ENCODE measurements at regions not wholly inside any gene's neighbourhood (a gene's known extent, or its start where the extent isn't known, plus 50 kb on each side); places are given as distances from the start of the nearest gene placed in this dataset.

- DNase-seq (ENCODE audit: low read depth in 2 of 2): no peak
- no peaks in the 10 kb centered on the region for H3K79me2 ChIP-seq (ENCODE audit: control insufficient read depth, insufficient read depth, low read length)
- no peaks in the 10 kb centered on the region for H3K9me3 ChIP-seq (ENCODE audit: control insufficient read depth, insufficient read depth, low read depth, low read length)
- no peak overlapping the region for H3K4me2 ChIP-seq (ENCODE audit: extremely low read depth, insufficient read depth, low read length)
- no peak overlapping the region for H2AFZ ChIP-seq (ENCODE audit: low read length)
- H3K9ac ChIP-seq (ENCODE audit: insufficient read depth, low read length): no peak overlapping the region
- peaks cover 41% of the 10 kb centered on the region for H3K4me1 ChIP-seq (ENCODE audit: control insufficient read depth, extremely low read depth, insufficient read depth, low read length)
- H3K36me3 ChIP-seq (ENCODE audit: control insufficient read depth, insufficient read depth, low read length): no peaks in the 10 kb centered on the region
- no peak overlapping the region for H3K4me3 ChIP-seq (replicated peaks in 1 of 4; ENCODE audit: control extremely low read depth in 1 of 4, insufficient read depth in 1 of 4, low read depth in 3 of 4, low read length in 4 of 4)
- TF ChIP-seq, protein P1, sequence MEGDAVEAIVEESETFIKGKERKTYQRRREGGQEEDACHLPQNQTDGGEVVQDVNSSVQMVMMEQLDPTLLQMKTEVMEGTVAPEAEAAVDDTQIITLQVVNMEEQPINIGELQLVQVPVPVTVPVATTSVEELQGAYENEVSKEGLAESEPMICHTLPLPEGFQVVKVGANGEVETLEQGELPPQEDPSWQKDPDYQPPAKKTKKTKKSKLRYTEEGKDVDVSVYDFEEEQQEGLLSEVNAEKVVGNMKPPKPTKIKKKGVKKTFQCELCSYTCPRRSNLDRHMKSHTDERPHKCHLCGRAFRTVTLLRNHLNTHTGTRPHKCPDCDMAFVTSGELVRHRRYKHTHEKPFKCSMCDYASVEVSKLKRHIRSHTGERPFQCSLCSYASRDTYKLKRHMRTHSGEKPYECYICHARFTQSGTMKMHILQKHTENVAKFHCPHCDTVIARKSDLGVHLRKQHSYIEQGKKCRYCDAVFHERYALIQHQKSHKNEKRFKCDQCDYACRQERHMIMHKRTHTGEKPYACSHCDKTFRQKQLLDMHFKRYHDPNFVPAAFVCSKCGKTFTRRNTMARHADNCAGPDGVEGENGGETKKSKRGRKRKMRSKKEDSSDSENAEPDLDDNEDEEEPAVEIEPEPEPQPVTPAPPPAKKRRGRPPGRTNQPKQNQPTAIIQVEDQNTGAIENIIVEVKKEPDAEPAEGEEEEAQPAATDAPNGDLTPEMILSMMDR (conservative IDR thresholded peaks at IDR 0.05 in 1 of 2, IDR thresholded peaks at IDR 0.05 in 1 of 2; ENCODE audit: low read depth in 1 of 2, low read length in 2 of 2): no peak
- TF ChIP-seq EZH2 (IDR thresholded peaks at IDR 0.05; ENCODE audit: low read length, missing control alignments): no peak
- H3K27me3 ChIP-seq (ENCODE audit: control insufficient read depth, insufficient read depth, low read length): no peaks in the 10 kb centered on the region
- H3K27ac ChIP-seq (ENCODE audit: insufficient read depth, low read length): no peak overlapping the region
- no peaks in the 10 kb centered on the region for H4K20me1 ChIP-seq (ENCODE audit: control insufficient read depth, extremely low read depth, insufficient read depth, low read length)
Measured at GRCh38 chr9:96138616-96139015, 163.4 kb downstream of the HSD17B3 start.

DNA sequence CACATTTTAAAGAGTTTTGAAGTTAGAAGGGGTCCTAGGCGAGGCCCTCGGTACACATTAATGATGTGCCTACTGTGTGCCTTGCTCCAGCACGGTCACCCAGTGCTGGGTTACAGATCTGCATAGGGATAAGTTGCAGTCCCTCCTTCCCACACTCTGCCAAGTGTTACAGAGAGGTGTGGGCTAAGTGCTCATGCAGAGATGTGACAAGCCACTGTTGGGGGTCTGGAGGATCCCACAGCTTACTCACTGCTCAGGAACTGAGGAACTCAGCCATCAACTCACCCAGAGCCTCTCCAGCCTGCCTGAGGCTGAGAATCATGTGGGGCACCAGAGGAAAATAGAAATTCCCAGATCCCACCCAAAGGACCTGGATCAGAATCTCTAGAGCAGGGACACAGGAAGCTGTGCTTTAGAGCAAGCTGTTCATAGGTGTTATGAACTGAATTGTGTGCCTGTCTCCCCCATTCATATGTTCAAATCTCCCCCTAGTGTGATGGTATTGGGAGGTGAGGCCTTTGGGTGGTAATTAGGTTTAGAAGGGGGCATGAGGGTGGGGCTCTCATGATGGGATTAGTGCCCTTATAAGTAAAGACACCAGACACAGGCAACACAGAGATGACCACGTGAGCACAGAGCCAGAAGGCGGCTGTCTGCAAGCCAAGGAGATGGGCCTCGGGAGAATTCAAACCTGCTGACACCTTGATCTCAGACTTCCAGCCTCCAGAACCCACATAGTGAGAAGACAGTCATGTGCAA, 164.1 kb downstream of the HSD17B3 start:
- no peak for TF ChIP-seq EZH2 (IDR thresholded peaks at IDR 0.05; ENCODE audit: low read length, missing control alignments)
- peak overlapping the region; percentile 9 to 26 (median 18) for H3K4me3 ChIP-seq (replicated peaks in 1 of 4; ENCODE audit: control extremely low read depth in 1 of 4, insufficient read depth in 1 of 4, low read depth in 3 of 4, low read length in 4 of 4)
- peak overlapping the region; percentile 18 for H3K9ac ChIP-seq (ENCODE audit: insufficient read depth, low read length)
- peak overlapping the region; percentile 60 for H3K27ac ChIP-seq (ENCODE audit: insufficient read depth, low read length)
- H4K20me1 ChIP-seq (ENCODE audit: control insufficient read depth, extremely low read depth, insufficient read depth, low read length): no peaks in the 10 kb centered on the region
- H3K36me3 ChIP-seq (ENCODE audit: control insufficient read depth, insufficient read depth, low read length): no peaks in the 10 kb centered on the region
- H3K9me3 ChIP-seq (ENCODE audit: control insufficient read depth, insufficient read depth, low read depth, low read length): no peaks in the 10 kb centered on the region
- H2AFZ ChIP-seq (ENCODE audit: low read length): peak overlapping the region; percentile 27
- peak; percentile 30 to 48 for DNase-seq (ENCODE audit: low read depth in 2 of 2)
- no peaks in the 10 kb centered on the region for H3K27me3 ChIP-seq (ENCODE audit: control insufficient read depth, insufficient read depth, low read length)
- no peaks in the 10 kb centered on the region for H3K79me2 ChIP-seq (ENCODE audit: control insufficient read depth, insufficient read depth, low read length)
- H3K4me2 ChIP-seq (ENCODE audit: extremely low read depth, insufficient read depth, low read length): peak overlapping the region; percentile 87
- H3K4me1 ChIP-seq (ENCODE audit: control insufficient read depth, extremely low read depth, insufficient read depth, low read length): peaks cover 41% of the 10 kb centered on the region

GRCh38 chr9:96136992-96137670, 164.8 kb downstream of the HSD17B3 start:
- Histone ChIP-seq H3K27me3 (ENCODE audit: control insufficient read depth, insufficient read depth, low read length) (peaks cover 2% of the 10 kb centered on the region), H2AFZ (ENCODE audit: low read length) (peak overlapping the region; percentile 27), H3K27ac (ENCODE audit: insufficient read depth, low read length) (peak overlapping the region; percentile 60), H3K4me3 (replicated peaks in 1 of 4; ENCODE audit: control extremely low read depth in 1 of 4, insufficient read depth in 1 of 4, low read depth in 3 of 4, low read length in 4 of 4) (peak overlapping the region; percentile 9 to 26 (median 18)), H3K36me3 (ENCODE audit: control insufficient read depth, insufficient read depth, low read length) (no peaks in the 10 kb centered on the region), H3K4me1 (ENCODE audit: control insufficient read depth, extremely low read depth, insufficient read depth, low read length) (peaks cover 41% of the 10 kb centered on the region), H4K20me1 (ENCODE audit: control insufficient read depth, extremely low read depth, insufficient read depth, low read length) (no peaks in the 10 kb centered on the region), H3K9me3 (ENCODE audit: control insufficient read depth, insufficient read depth, low read depth, low read length) (no peaks in the 10 kb centered on the region), H3K4me2 (ENCODE audit: extremely low read depth, insufficient read depth, low read length) (peak overlapping the region; percentile 87), H3K9ac (ENCODE audit: insufficient read depth, low read length) (peak overlapping the region; percentile 18), H3K79me2 (ENCODE audit: control insufficient read depth, insufficient read depth, low read length) (no peaks in the 10 kb centered on the region)
- TF ChIP-seq EZH2 (IDR thresholded peaks at IDR 0.05; ENCODE audit: low read length, missing control alignments): no peak
- TF ChIP-seq, protein P1 (conservative IDR thresholded peaks at IDR 0.05 in 1 of 2, IDR thresholded peaks at IDR 0.05 in 1 of 2; ENCODE audit: low read depth in 1 of 2, low read length in 2 of 2): no peak
- peak; percentile 55 to 91 for DNase-seq (ENCODE audit: low read depth in 2 of 2)
